Astrocyte (in vitro differentiated cells and primary cell): ENCODE measurements at regions not wholly inside any gene's neighbourhood (a gene's known extent, or its start where the extent isn't known, plus 50 kb on each side); places are given as distances from the start of the nearest gene placed in this dataset.

Experiments used
- DNase-seq: peaks from one replicate; pipeline ENCODE4 v3.0.0-alpha.2; 2010; ENCODE audit warnings: low read depth
- FAIRE-seq: peaks from 2 replicates; lab custom pipeline; 2011; peaks lifted over from hg19 to GRCh38; lab: Jason Lieb, UNC
- H2AFZ ChIP-seq: 2 replicates; pipeline ENCODE4 v1.6.0; 2012; ENCODE audit warnings: low read depth, low read length, inconsistent platforms
- H3K27ac ChIP-seq: 2 replicates; pipeline ENCODE4 v1.5.1; 2011; ENCODE audit warnings: low read depth, low read length, inconsistent platforms
- H3K27me3 ChIP-seq: 2 replicates; pipeline ENCODE4 v1.6.0; 2011; ENCODE audit warnings: low read length, inconsistent platforms; ENCODE audit not compliant: insufficient read depth
- H3K36me3 ChIP-seq: 2 replicates; pipeline ENCODE4 v1.5.1; 2011; ENCODE audit warnings: low read length, inconsistent platforms; ENCODE audit not compliant: insufficient read depth
- H3K4me1 ChIP-seq: 2 replicates; pipeline ENCODE4 v1.5.1; 2011; ENCODE audit warnings: low read length, inconsistent platforms; ENCODE audit not compliant: insufficient read depth
- H3K4me2 ChIP-seq: 2 replicates; pipeline ENCODE4 v1.6.0; 2012; ENCODE audit warnings: low read length, inconsistent platforms
- H3K4me3 ChIP-seq: 2 replicates; pipeline ENCODE4 v1.5.1; 2011; ENCODE audit warnings: low read depth, mild to moderate bottlenecking, low read length, inconsistent platforms; ENCODE audit not compliant: insufficient read depth
- H3K79me2 ChIP-seq: 2 replicates; pipeline ENCODE4 v1.6.0; 2012; ENCODE audit warnings: mild to moderate bottlenecking, low read length, inconsistent platforms; ENCODE audit not compliant: insufficient read depth
- H3K9ac ChIP-seq: 2 replicates; pipeline ENCODE4 v1.6.0; 2012; ENCODE audit warnings: mild to moderate bottlenecking, low read length, inconsistent platforms
- H3K9me3 ChIP-seq: 2 replicates; pipeline ENCODE4 v1.5.1; 2012; ENCODE audit warnings: low read depth, mild to moderate bottlenecking, low read length, inconsistent platforms; ENCODE audit not compliant: insufficient read depth
- H4K20me1 ChIP-seq: 2 replicates; pipeline ENCODE4 v1.6.0; 2012; ENCODE audit warnings: low read length, inconsistent platforms; ENCODE audit not compliant: insufficient read depth
- H3K27ac Mint-ChIP-seq: one replicate; pipeline ENCODE4 v1.8.0; 2021; ENCODE audit warnings: mild to moderate bottlenecking, mixed read lengths; ENCODE audit not compliant: unreplicated experiment
- H3K27me3 Mint-ChIP-seq: one replicate; pipeline ENCODE4 v1.8.0; 2021; ENCODE audit warnings: low read depth, mixed read lengths; ENCODE audit not compliant: unreplicated experiment
- H3K36me3 Mint-ChIP-seq: one replicate; pipeline ENCODE4 v1.8.0; 2021; ENCODE audit warnings: low read depth, mixed read lengths; ENCODE audit not compliant: unreplicated experiment
- H3K4me1 Mint-ChIP-seq: one replicate; pipeline ENCODE4 v1.8.0; 2021; ENCODE audit warnings: low read depth, mixed read lengths; ENCODE audit not compliant: unreplicated experiment
- H3K4me3 Mint-ChIP-seq: one replicate; pipeline ENCODE4 v1.8.0; 2021; ENCODE audit warnings: mild to moderate bottlenecking, moderate library complexity, mixed read lengths; ENCODE audit not compliant: unreplicated experiment
- H3K9me3 Mint-ChIP-seq: one replicate; pipeline ENCODE4 v1.8.0; 2021; ENCODE audit warnings: mild to moderate bottlenecking, mixed read lengths; ENCODE audit not compliant: unreplicated experiment
- EZH2 ChIP-seq: IDR thresholded peaks from 2 replicates; pipeline ENCODE4 v1.6.1; 2012; ENCODE audit warnings: mild to moderate bottlenecking, low read length, inconsistent platforms; ENCODE audit not compliant: insufficient read depth
- TF ChIP-seq, protein P1 (sequence below): IDR thresholded peaks from 2 replicates; pipeline ENCODE4 v1.5.1; 2011; ENCODE audit warnings: low read depth, mild to moderate bottlenecking, inconsistent platforms, low read length, moderate library complexity; ENCODE audit not compliant: insufficient read depth

DNA sequence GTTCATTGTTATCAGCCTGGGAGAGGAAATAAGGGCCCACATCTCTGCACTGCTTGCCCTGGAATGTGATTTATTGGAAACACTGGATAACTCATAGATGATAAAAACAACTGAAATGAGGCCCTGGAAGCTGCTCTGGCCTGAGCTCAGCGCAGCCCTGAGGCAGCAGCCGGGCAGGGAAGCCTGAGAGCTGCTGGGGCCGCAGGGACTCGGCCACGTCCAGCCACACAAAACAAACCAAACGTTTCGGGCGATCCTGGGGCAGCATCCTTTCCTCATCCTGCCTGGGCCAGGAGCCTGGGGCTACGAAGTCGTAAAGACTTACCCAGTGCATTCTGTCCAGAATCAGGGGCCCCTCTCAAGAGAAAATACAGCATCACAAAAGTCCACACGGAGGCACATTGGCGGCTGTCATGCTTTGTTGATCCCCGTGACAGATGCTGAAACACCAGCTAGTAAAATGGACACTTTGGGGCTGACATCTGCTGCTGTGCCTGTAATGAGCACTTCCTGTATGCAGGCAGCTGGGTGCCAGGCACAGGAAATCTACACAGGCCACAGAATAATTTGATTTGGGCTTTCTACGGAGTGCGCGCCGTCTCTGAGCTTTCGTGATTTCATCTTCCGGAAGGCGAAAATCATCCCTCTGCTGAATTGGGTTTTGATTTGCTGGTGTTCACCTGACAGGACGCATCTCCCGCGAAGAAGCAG, 250.6 kb downstream of the EIPR1 start:
- Mint-ChIP-seq H3K36me3 (no peaks in the 10 kb centered on the region), H3K9me3 (no peaks in the 10 kb centered on the region), H3K27ac (no peak overlapping the region), H3K27me3 (peaks cover 10% of the 10 kb centered on the region), H3K4me1 (no peaks in the 10 kb centered on the region), H3K4me3 (no peak overlapping the region)
- H3K36me3 ChIP-seq, result no peaks in the 10 kb centered on the region
- H3K9ac ChIP-seq, result no peak overlapping the region
- H3K27ac ChIP-seq, result no peak overlapping the region
- no peaks in the 10 kb centered on the region for H3K27me3 ChIP-seq
- H3K79me2 ChIP-seq, result no peaks in the 10 kb centered on the region
- DNase-seq (no peak), FAIRE-seq (no peak)
- no peaks in the 10 kb centered on the region for H4K20me1 ChIP-seq
- H3K9me3 ChIP-seq, result no peaks in the 10 kb centered on the region
- TF ChIP-seq EZH2, result no peak
- TF ChIP-seq, protein P1, sequence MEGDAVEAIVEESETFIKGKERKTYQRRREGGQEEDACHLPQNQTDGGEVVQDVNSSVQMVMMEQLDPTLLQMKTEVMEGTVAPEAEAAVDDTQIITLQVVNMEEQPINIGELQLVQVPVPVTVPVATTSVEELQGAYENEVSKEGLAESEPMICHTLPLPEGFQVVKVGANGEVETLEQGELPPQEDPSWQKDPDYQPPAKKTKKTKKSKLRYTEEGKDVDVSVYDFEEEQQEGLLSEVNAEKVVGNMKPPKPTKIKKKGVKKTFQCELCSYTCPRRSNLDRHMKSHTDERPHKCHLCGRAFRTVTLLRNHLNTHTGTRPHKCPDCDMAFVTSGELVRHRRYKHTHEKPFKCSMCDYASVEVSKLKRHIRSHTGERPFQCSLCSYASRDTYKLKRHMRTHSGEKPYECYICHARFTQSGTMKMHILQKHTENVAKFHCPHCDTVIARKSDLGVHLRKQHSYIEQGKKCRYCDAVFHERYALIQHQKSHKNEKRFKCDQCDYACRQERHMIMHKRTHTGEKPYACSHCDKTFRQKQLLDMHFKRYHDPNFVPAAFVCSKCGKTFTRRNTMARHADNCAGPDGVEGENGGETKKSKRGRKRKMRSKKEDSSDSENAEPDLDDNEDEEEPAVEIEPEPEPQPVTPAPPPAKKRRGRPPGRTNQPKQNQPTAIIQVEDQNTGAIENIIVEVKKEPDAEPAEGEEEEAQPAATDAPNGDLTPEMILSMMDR, result no peak
- H3K4me2 ChIP-seq, result no peak overlapping the region
- no peaks in the 10 kb centered on the region for H3K4me1 ChIP-seq
- no peak overlapping the region for H2AFZ ChIP-seq
- no peak overlapping the region for H3K4me3 ChIP-seq

DNA sequence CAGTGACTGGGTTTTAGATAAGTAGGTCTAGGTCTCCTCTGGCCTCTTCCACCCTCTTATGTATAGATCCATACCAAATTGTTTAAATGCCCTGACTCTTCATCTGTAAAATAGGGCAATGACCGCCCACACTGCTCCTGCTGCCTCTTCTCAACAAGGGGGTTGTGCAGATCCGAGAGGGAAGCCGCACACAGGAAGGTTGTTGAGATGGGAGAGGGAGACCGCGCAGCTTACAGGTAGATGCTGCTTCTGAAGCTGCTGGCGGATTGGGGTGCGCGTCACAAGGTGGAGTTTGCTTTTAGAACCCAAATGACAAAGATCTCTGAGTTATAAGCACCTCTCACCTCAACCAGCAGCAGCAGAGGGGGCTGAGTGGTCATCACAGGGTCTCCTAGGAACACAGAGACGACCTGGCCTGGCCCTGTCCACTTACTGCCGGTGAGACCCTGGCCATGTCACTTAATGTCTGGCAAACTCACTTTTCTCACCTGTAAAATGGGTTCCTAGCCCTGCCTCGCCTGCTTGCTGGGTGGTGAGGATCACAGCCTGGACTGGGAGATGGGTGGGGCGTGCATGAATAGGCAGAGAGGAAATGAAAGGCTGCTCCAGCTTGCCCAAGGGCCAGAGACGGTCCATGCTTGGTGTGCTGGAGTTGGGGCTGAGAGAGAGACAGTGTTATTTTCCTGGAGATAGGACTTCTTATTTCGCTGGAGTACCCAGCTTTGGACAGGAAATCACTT, 251.3 kb downstream of the EIPR1 start:
- Mint-ChIP-seq H3K9me3 (no peaks in the 10 kb centered on the region), H3K36me3 (no peaks in the 10 kb centered on the region), H3K4me1 (no peaks in the 10 kb centered on the region), H3K4me3 (no peak overlapping the region), H3K27me3 (peaks cover 10% of the 10 kb centered on the region), H3K27ac (no peak overlapping the region)
- Histone ChIP-seq H3K4me2 (no peak overlapping the region), H3K9me3 (no peaks in the 10 kb centered on the region), H3K27ac (no peak overlapping the region), H4K20me1 (no peaks in the 10 kb centered on the region), H3K9ac (no peak overlapping the region), H3K27me3 (no peaks in the 10 kb centered on the region), H3K4me3 (no peak overlapping the region), H3K4me1 (no peaks in the 10 kb centered on the region), H3K36me3 (no peaks in the 10 kb centered on the region), H2AFZ (no peak overlapping the region), H3K79me2 (no peaks in the 10 kb centered on the region)
- no peak for TF ChIP-seq EZH2
- TF ChIP-seq, protein P1, result no peak
- FAIRE-seq (no peak), DNase-seq (no peak)

DNA sequence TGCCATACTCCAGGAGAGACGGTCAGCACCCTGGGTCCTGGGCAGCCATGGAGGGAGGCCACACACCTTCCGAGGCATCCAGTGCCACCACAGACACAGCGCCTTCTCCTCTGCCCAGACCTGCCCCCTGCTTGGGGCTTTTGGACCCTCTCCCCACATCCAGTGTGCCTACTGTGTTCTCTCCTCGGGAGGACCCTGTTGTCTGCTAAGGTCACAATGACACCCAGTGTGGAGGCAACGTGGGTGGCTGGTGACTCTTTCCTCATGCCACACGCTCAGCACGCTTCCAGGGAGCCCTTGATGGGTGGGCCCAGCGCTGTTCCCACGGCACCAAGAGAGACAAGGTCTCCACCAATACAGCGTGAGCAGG, 251.9 kb downstream of the EIPR1 start:
- no peaks in the 10 kb centered on the region for H3K27me3 ChIP-seq
- DNase-seq (no peak), FAIRE-seq (no peak)
- no peaks in the 10 kb centered on the region for H3K4me1 Mint-ChIP-seq
- H3K4me3 Mint-ChIP-seq, result no peak overlapping the region
- H3K9me3 ChIP-seq, result no peaks in the 10 kb centered on the region
- H2AFZ ChIP-seq, result no peak overlapping the region
- H3K9ac ChIP-seq, result no peak overlapping the region
- TF ChIP-seq, protein P1, result no peak
- TF ChIP-seq EZH2, result no peak
- no peaks in the 10 kb centered on the region for H4K20me1 ChIP-seq
- no peak overlapping the region for H3K4me3 ChIP-seq
- H3K4me1 ChIP-seq, result no peaks in the 10 kb centered on the region
- no peaks in the 10 kb centered on the region for H3K79me2 ChIP-seq
- H3K9me3 Mint-ChIP-seq, result no peaks in the 10 kb centered on the region
- H3K27ac ChIP-seq, result no peak overlapping the region
- H3K27ac Mint-ChIP-seq, result no peak overlapping the region
- no peaks in the 10 kb centered on the region for H3K36me3 ChIP-seq
- H3K36me3 Mint-ChIP-seq, result no peaks in the 10 kb centered on the region
- peaks cover 10% of the 10 kb centered on the region for H3K27me3 Mint-ChIP-seq
- no peak overlapping the region for H3K4me2 ChIP-seq
